Hepatocyte (in vitro differentiated cells): ENCODE measurements at regions not wholly inside any gene's neighbourhood (a gene's known extent, or its start where the extent isn't known, plus 50 kb on each side); places are given as distances from the start of the nearest gene placed in this dataset.

ENCODE experiments used
- CTCF ChIP-seq: fragments of 200-600 bp; sonication (generic); IDR thresholded peaks from 2 replicates; pipeline ENCODE4 v1.5.1; 2016; ENCODE audit warnings: antibody characterized with exemption, mild to moderate bottlenecking; ENCODE audit not compliant: poor library complexity
- EZH2 ChIP-seq: fragments of 200-600 bp; sonication (generic); IDR thresholded peaks from 2 replicates; pipeline ENCODE4 v1.6.1; 2016; ENCODE audit warnings: antibody characterized with exemption, mild to moderate bottlenecking, borderline replicate concordance
- EZH2phosphoT487 ChIP-seq: fragments of 200-600 bp; sonication (generic); IDR thresholded peaks from one replicate; pipeline ENCODE4 v1.6.1; 2018; ENCODE audit warnings: antibody characterized with exemption, mild to moderate bottlenecking, low read depth, moderate library complexity; ENCODE audit not compliant: unreplicated experiment, severe bottlenecking

DNA sequence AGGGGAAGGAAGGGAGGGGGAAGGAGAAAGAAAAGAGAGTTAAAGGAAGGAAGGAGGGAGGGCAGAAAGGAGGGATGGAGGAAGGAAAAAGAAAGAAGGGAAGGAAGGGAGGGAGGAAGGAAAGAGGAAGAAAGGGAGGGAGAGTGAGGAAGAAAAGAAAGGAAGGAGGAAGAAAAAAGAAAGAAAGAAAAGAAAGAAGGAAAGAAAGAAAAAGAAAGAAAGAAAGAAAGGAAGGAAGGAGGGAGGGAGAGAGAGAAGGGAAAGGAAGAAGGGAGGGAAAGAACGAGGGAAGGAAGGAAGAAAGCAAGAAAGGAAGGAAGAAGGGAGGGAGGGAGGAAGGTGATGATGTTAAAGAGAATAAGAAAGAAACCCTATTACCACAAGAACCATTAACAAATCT, 150.6 kb downstream of the MXRA5 start:
- no peak for TF ChIP-seq EZH2phosphoT487
- TF ChIP-seq CTCF = no peak
- TF ChIP-seq EZH2 = no peak
